NCI-H524 (cell line): ENCODE measurements at regions not wholly inside any gene's neighbourhood (a gene's known extent, or its start where the extent isn't known, plus 50 kb on each side); places are given as distances from the start of the nearest gene placed in this dataset.
"Not testable (repeated sequence)": the region's sequence is repeated elsewhere in the genome, so short reads cannot be mapped to it uniquely, and the experiment has no call there.

Experiments
- DNase-seq, 2 experiments: peaks; one replicate each; lab custom pipeline; 2025; lab: John Stamatoyannopoulos, UW

DNA sequence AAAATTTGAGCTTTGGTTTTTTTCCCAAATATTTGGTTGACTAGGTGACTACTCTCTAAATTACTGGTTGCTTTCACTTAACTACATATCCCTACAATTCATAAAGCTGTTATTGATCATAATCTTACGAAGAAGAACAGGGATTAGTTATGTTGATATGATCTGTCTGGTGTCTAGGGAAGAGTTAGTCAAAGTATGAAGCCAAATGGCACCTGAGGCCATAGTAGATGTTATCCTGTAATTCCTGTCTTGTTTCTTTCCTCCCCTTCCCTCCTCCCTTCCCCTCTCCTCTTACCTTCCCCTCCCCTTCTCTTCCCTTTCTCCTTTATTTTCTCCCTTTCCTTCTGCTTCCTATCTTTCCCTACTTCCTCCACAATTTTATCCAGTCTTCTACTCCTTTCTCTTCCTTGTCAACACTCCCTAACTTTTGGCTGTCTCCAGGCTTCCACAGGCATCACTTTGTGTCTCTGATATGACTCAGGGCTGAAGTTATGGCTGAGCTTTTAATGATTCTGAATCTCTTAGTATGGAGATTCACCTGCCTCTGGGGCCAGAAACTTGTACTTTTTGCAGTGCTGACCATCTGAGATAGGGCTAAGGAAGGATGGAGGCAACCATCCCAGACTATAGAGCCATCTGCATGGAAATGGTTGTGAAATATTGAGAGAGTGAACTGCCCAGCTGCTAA is 149.9 kb upstream of the TCF4 start:
- no peak for DNase-seq

DNA sequence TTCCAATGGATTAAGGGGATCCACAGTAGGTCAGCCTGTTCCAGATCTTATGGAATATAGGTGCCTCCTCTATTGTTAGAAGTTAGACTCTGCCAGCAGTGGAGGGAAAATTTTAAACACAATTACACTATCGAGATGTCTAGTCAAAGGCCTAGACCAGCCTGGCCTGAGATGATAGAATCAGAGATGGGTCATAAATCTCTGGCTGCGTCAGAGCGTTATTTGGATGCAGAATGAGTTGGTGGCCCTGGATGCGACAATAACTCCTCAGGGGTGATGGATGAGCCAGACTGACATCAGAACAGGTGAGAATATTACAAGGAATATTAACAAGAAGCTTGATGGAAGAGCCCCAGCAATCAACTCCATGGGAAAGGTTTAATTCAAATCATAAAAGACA is 149.3 kb upstream of the TCF4 start:
- DNase-seq, result no peak

DNA sequence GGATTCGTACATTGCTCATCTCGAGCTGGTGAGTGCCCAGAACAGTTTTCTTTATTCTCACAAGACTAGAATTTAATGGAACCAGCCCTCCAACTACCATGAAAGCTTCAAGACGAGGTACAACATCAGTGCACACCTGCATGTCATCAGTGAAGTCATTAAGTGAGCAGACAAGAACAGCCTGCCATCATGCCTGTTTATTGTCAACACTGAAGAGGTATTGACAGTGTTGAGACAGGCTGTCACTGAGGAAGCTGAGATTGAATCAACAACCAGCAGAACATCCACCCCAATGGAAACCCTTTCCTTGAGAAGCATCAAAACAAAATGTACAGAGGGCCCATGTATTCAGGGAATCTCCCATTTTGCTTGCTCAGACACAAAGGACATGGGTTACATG is 148.0 kb upstream of the TCF4 start:
- no peak for DNase-seq

DNA sequence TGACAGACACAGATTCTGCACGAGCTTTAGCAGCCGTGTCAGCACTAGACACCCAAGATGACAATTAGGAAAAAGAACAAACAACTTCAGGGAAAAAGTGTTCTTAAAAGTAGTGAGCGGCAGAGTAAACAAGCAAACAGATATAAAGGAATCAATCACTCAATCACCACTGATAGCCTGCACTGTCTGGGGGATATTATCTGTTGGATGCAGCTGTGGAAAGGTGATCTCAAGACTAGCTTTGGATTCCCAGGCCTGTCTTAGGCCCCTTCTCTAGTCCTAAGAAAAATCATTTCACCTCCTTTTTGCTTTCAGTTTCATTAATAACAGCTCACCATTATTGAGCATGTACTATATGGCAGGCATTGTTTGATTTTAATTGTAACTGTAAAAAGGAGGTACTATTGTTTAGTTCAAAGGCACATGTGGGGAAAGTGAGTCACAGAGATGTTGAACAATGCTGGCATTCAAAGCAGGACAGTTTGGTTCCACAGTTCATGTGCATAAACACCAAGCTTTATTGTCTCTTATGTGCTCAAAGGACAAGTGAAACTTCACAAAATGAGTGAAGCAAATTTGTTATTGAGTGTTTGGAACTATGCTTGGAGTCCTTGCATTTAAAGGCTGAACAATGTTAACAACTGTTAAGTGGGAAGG is 147.3 kb upstream of the TCF4 start:
- DNase-seq, result no peak

DNA sequence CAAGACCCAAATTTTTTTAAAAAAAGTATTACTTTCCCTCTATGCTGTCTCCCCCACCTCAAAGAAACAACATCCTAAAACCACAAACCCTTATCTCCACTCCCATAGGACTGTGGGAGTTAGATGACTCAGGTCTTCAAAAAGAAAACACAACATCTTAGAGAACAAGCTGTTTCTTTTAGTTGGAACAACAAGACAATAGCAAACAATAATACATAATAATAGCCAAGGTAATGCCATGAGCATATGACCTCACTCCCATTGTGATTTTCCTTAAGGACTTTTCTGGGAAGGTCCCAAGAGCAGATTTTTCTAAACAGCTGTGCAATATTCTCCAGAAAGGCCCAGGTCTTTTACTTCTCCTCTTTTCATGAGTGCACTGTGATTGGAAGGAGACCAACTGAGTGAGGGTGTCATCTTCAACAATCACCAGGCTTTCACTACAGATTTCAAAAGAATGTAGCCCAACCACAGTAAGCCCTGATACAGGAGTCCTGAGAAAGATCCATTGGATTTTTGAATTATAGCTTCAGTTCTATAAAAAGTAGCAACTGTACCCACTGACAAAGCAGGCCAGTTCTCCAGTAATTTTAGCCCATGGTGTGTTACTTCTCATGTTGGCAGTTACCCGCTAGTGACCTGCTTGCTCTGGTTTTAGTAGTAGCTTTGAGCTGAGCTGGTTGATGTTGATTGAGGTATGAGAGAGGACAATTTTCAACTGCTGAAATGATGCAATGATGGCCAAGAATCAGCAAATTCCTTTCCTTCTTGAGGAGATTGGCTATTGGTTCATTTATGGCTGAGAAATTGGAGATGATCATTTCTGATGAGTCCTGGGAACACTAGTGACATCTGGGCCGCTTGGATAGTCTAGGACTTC is 144.5 kb upstream of the TCF4 start:
- no peak for DNase-seq

DNA sequence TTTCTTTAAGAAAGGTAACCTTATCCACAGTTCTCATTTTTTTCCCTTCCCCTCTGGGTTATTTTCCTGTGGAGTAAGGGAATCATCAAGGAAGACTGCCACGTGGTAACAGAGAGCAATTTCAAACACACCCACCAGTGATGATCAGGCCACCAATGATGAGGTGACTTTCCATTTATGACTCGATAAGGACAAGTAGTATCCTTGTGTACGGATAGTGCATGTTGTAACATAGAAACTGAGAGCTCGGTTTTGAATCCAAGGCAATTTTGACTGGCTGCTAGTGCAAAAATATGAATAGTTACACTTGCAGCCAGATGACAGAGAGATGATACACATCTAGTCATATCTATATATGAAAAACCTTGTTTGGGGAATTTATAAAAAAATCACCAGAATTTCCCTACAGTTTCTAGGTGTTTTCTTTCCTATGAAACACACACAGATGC is 143.6 kb upstream of the TCF4 start:
- DNase-seq, result no peak

DNA sequence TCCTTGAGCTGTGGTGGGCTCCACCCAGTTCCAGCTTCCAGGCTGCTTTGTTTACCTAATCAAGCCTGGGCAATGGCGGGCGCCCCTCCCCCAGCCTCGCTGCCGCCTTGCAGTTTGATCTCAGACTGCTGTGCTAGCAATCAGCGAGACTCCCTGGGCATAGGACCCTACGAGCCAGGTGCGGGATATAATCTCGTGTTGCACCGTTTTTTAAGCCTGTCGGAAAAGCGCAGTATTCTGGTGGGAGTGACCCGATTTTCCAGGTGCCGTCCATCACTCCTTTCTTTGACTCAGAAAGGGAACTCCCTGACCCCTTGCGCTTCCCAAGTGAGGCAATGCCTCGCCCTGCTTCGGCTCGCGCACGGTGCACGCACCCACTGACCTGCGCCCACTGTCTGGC is 133.0 kb upstream of the TCF4 start:
- not testable (repeated sequence) for DNase-seq

DNA sequence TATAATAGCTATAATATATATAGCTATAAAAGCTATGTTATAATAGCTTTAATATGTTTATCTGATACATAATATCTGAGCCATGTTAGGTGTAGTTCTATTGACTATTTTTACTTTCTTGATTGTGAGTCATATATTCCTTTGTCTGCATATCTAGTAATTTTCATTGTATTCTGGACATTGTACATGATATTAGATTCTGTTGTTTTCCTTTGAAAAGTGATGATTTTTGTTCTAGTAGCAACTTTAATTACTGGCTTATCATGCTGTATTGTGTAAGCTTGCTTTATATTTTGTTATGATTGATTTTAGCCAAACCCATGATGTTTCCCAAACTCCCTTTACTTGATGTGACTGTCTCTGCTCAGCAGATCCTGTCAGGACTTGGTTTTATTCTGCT is 125.7 kb upstream of the TCF4 start:
- no peak for DNase-seq

DNA sequence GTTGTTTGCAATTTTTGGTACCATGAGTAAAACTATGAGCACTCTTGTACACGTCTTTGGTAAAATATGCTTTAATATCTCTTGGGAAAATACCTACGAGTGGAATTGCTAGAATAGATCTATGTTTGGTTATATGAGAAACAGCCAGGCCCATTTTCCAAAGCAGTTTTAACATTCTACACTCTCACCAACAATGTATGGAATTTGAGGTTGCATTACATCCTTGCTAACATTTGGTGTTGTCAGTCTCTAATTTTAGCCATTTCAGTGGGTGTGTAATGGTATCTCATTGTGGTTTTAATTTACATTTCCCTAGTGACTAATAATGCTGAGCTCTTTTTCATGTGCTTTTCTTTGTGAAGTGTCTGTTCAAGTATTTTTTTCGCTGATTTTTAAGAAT is 118.9 kb upstream of the TCF4 start:
- DNase-seq, result no peak

DNA sequence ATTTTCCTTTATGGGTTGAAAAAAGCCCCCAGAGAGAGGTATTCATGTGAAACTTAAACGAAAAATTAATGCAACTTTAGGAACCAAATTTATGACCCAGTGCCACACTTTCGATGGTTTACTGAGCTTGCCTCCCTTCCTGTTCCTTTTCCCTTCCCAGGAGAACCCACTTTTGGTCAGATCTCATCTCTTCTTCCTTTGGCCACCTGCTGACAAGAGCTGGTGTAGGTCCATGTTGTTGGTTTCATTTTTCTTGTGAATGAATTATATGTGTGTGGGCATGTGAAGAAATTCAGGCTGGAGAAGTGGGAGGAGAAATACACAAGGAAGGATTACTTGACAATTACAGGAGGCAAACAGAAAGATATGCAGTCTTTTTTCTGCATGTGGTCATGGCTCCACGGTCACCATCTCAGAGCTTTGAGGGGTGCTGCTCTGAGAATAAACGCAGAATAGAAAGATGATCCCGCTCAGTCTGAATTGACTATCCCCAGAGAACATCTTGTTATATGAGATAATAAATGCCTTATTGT is 111.3 kb upstream of the TCF4 start:
- DNase-seq, result no peak

DNA sequence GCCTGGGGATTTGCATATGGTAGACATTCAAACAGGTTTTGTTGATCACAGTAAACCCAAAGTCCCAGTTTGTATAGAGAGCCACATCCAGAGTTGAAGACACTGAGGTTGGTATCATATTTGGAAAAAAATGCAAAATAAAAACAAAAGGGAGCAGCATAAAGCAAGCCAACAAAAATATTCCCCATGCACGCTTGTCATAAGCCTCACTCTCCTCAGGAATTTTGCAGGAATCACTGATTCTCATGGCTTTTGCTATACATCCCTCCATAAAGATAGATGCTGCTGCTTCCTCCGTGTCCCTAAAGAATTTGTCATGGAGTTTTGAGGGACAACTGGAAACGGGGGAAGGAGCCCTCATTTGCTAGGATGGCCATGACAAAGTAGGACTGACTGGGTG is 108.8 kb upstream of the TCF4 start:
- DNase-seq, result no peak

DNA sequence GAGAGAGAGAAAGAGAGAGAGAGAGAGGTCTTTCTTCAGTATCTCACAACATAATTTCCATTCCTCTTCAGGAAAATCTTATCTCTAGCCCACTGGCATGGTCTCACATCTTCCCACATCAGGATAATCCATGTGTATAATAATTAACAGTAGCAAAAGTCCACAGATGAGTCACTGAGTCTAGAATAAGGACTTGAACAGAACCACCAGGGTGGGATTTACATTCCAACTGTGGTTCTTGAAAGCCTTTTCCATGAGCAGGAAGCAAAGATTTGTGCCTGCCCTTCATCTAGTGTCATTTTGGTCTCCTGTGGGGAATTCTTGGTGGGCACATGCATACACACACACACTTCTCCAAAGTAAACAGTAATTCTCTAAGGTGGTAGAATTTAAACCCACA is 107.1 kb upstream of the TCF4 start:
- DNase-seq, result no peak

DNA sequence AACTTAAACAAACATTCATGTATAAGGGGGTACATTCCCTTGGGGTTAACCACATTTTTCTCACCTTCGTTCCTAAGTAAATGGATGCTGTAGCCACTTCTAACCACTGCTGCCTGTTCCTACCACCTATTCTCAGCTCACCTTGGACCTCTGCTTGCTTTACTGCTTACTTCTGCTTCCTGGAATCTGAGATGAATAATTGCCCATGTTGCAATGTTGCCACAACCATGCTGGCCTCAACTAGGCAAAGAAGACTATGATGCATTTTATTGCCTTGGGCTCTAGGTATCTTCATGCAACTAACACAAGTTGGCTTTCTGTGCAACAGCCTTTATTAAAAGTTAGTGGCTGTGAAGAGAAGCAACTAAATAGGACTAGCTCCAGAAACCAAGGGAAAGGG is 106.3 kb upstream of the TCF4 start:
- no peak for DNase-seq

DNA sequence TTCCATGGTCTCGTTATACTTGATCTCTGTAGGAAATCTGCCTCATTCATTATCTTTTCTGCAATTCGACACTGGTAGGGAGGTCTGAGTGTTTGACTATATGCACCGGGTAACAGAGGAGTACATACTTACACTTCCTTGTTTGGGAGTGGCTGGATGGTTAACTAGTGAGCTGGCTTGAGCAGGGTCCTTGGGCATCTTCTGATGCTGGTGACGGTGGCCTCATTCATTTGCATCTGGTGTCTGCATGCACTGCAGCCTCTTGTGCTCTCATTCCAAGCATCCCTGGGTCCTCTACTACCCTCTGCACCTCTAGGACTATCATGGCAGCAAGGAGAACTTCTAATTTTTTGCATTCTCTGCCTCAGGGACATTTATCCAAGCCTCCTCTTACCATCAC is 100.0 kb upstream of the TCF4 start:
- DNase-seq, result peak in 1 of 2 experiments; percentile 1

DNA sequence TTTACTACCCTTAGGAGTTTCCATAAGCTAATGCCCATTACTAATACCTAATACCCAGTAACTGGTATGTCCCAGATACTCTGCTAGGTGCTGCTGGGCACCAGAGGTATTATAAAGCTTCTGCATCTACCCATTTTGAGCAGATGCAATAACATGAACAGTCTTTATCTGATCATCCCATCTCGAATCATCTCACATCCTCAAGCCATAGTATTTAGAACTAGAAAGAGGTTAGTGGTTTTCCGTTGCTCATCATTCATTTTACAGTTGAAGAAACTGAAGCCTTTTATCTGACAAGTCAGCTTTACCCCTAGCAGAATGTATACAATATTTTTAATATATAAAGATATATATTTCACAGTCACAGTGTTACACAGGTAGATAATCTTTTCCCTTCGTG is 99.1 kb upstream of the TCF4 start:
- no peak for DNase-seq

DNA sequence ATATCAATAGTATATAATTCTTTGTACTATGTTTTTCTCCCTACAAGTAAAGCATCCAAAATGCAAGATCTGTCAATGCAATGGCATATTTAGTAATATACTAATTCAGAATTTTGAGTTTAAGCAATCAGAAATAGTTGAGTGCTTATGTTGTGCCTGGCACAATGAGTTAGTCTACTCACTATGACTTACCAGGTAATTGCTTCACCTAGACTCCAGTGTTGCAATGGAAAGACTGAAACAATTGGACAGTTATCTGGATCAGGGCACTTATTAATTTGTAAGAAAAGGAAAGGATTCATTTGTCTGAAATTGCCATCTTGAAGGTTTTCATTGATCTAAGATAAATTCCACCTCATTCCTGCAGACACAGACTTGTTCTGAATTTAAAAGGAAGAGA is 97.6 kb upstream of the TCF4 start:
- DNase-seq, result no peak

DNA sequence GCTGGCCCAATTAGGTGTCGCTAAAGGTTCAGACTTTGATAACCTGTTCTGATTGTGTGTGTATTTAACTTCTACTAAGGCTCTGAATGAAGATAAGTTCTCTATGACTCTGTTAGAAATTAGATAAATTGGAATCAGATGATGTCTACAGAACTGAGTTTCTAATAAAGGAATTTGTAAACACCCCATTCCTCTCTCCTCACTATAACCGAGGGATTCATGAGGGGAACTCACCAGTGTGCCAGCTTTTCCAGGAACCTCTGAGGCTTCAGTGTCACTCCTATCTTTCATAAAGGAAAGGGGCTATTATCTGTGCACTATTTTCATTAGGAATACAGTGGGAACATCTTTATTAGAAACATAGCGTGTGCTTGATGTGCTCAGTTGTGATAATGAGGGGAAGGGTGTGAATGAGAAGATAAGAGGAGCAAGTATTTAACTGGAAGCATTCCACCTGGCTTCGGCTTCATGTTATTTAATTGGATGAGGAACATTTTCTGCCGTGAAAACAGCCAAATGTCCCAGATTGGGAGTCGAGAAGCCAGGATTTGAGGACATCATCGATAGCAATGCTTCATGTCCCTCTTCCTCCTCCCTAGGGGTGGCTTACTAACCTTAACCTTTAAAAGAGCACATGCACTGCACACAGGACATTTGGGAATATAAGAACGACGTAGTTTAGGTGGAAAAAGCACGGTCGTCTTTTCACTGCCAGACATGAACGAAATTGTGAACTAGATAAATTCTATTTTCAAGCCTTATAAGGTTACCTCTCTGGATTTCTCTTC is 84.8 kb upstream of the TCF4 start:
- DNase-seq, result no peak

DNA sequence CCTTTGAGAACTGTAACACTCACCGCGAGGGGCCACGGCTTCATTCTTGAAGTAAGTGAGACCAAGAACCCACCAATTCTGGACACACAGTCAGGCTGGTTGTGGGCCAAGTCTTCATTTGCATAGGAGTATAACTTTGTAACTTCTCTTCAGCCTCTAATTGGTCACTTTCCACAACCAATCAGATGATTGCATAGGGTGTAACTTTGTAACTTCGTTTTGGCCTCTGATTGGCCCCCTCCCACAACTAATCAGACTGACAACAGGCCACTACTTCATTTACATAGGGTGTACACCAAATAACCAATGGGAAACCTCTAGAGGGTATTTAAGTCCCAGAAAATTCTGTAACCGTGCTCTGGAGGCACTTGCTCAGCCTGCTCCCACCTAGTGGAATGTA is 77.5 kb upstream of the TCF4 start:
- DNase-seq, result no peak

DNA sequence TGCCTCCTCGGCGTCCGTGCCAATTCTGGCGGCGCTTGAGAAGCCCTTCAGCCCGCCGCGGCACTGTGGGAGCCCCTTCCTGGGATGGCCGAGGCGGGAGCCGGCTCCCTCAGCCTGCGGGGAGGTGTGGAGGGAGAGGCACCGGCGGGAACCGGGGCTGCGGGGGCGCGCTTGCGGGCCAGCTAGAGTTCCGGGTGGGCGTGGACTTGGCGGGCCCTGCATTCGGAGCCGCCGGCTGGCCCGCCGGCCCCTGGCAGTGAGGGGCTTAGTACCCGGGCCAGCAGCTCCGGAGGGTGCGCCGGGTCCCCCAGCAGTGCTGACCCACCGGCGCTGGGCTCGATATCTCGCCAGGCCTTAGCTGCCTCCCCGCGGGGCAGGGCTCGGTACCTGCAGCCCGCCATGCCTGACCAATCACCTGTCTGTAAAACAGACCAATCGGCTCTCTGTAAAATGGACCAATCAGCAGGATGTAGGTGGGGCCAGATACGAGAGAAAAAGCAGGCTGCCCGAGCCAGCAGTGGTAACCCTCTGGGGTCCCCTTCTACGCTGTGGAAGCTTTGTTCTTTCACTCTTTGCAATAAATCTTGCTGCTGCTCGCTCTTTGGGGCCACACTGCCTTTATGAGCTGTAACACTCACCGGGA is 76.9 kb upstream of the TCF4 start:
- DNase-seq, result not testable (repeated sequence)

DNA sequence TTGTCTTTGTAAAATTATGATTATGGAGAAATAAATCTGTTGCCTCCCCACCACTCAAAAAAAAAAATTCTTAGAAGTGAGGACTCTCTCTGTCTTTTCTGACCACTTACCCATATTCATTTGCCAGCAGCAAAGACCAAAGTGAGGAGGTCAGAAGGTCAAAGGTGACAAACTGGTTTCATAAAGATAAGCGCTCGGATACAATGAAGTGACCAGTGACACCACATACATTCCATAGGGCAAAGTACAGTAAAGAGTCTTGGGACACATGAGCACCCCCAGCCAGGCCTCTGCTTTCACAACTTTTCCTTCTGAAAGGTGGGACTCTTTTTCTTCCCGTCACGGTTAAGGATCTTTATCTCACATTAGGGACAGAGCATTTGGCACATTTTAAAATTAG is 75.9 kb upstream of the TCF4 start:
- no peak for DNase-seq

DNA sequence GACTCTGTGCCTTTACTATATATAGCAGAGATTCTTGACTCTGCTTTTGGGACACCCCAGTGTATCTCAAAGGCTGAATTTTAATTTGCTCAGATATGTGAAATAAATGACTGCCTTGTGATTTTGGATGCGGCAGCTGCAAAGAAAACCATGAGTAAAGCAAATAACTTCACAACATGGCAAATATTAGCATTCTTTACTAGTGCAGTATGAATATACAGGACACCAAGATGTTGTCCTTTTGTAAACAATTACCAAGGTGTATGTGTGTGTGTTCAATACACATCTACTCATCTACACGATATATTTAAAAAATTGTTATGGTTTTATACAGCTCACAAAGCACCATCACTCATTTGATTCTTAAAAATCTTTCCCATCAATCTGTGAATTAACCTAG is 70.6 kb upstream of the TCF4 start:
- DNase-seq, result no peak
